Stomach (tissue), 4 donors: ENCODE measurements at regions not wholly inside any gene's neighbourhood (a gene's known extent, or its start where the extent isn't known, plus 50 kb on each side); places are given as distances from the start of the nearest gene placed in this dataset.

Experiments used
- POLR2A ChIP-seq, 4 donors: fragments of 450-650 bp; IDR thresholded peaks; one replicate each; pipeline ENCODE4 v1.6.1; 2016; ENCODE audit warnings: antibody characterized with exemption in 4 of 4, control low read depth in 2 of 4, mild to moderate bottlenecking in 1 of 4, moderate library complexity in 1 of 4
- POLR2AphosphoS5 ChIP-seq, 3 donors: sonication (generic); formaldehyde crosslinking; IDR thresholded peaks; one replicate each; pipeline ENCODE4 v1.6.1; 2016; ENCODE audit warnings: antibody characterized with exemption in 3 of 3

- TF ChIP-seq POLR2AphosphoS5 (IDR thresholded peaks at IDR 0.05) (no peak), POLR2A (IDR thresholded peaks at IDR 0.05) (no peak)
These were observed 99.2 kb downstream of the PHETA1 start for GRCh38 chr12:111269718-111270117.
